ENCODE measurements at regions not wholly inside any gene's neighbourhood (a gene's known extent, or its start where the extent isn't known, plus 50 kb on each side); places are given as distances from the start of the nearest gene placed in this dataset.

- TF ChIP-seq POLR2AphosphoS5 (IDR thresholded peaks at IDR 0.05) (no peak), CTCF (IDR thresholded peaks at IDR 0.05) (no peak), POLR2A (IDR thresholded peaks at IDR 0.05) (no peak), EP300 (IDR thresholded peaks at IDR 0.05) (no peak)
Observed at GRCh38 chr5:90263102-90263820, 146.3 kb downstream of the CETN3 start.
